22Rv1 (cell line): ENCODE measurements at regions not wholly inside any gene's neighbourhood (a gene's known extent, or its start where the extent isn't known, plus 50 kb on each side); places are given as distances from the start of the nearest gene placed in this dataset.

Experiments used
- ZFX ChIP-seq: fragments of 450-650 bp; IDR thresholded peaks from 2 replicates; pipeline ENCODE4 v1.6.1; 2017; ENCODE audit warnings: antibody characterized with exemption, borderline replicate concordance
- TF ChIP-seq, protein P1 (sequence below): fragments of 450-650 bp; IDR thresholded peaks from 2 replicates; pipeline ENCODE4 v1.5.1; 2017; ENCODE audit warnings: mild to moderate bottlenecking

DNA sequence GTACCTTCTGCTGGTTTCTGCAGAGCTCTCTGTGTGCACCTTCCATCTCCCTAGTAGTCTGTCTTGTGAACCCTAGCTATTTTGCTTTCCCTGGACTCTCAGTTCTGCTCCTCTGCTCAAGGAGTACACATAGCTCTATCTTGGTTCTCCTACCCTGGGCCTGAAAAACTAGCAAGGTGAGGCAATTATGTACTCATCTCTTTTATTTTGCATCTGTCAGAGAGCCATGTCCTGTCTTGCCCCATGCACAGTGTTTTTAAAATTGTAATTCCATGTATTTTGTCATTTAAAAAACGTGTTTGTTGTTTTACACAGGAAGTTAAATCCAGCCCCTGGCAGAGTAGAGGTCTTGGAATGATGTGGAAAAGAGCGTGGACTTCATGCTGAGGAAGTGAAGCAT, 684.9 kb upstream of the CPEB2 start:
- TF ChIP-seq, protein P1, sequence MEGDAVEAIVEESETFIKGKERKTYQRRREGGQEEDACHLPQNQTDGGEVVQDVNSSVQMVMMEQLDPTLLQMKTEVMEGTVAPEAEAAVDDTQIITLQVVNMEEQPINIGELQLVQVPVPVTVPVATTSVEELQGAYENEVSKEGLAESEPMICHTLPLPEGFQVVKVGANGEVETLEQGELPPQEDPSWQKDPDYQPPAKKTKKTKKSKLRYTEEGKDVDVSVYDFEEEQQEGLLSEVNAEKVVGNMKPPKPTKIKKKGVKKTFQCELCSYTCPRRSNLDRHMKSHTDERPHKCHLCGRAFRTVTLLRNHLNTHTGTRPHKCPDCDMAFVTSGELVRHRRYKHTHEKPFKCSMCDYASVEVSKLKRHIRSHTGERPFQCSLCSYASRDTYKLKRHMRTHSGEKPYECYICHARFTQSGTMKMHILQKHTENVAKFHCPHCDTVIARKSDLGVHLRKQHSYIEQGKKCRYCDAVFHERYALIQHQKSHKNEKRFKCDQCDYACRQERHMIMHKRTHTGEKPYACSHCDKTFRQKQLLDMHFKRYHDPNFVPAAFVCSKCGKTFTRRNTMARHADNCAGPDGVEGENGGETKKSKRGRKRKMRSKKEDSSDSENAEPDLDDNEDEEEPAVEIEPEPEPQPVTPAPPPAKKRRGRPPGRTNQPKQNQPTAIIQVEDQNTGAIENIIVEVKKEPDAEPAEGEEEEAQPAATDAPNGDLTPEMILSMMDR: no peak
- TF ChIP-seq ZFX: no peak
